AG04449 (cell line): ENCODE measurements at regions not wholly inside any gene's neighbourhood (a gene's known extent, or its start where the extent isn't known, plus 50 kb on each side); places are given as distances from the start of the nearest gene placed in this dataset.

Source experiments
- CTCF ChIA-PET: fragments of 350-600 bp; formaldehyde crosslinking; extraction: SDS; loops from one replicate; lab custom pipeline; 2021; ENCODE audit warnings: antibody characterized with exemption; lab: Yijun Ruan, JAX
- POLR2A ChIA-PET: fragments of 400-600, 350-600 bp; formaldehyde crosslinking; extraction: SDS; loops from one replicate; lab custom pipeline; 2020; ENCODE audit warnings: antibody characterized with exemption, inconsistent platforms; lab: Yijun Ruan, JAX
- DNase-seq: peaks from one replicate; pipeline ENCODE4 v3.0.0-alpha.2; 2010; ENCODE audit warnings: low read depth, low spot score
- H3K4me3 ChIP-seq: 2 replicates; pipeline ENCODE4 v1.5.1; 2011; ENCODE audit warnings: low read depth, mild to moderate bottlenecking, control low read depth, low read length
- CTCF ChIP-seq: IDR thresholded peaks from one replicate; pipeline ENCODE4 v1.5.1; 2011; ENCODE audit warnings: mild to moderate bottlenecking, moderate library complexity, low read length, control low read depth, inconsistent platforms; ENCODE audit not compliant: insufficient read depth; ENCODE audit errors: missing control alignments

- ChIA-PET CTCF (interaction anchor here (1.6 to 4.7 kb wide), 2 partner anchors 178 to 317 kb away, joined by 3 to 71 read pairs; no protein-coding TSS in a partner anchor), POLR2A (no interaction called here)
- DNase-seq = no peak
- TF ChIP-seq CTCF = no peak
- H3K4me3 ChIP-seq = no peak overlapping the region
Measured at GRCh38 chr13:33545492-33545891, 259.9 kb upstream of the STARD13 start.

GRCh38 chr13:33547035-33547434, 261.5 kb upstream of the STARD13 start:
- DNase-seq = no peak
- CTCF ChIA-PET = interaction anchor here (1.1 to 4.7 kb wide), 2 partner anchors 177 to 878 kb away, joined by 3 to 71 read pairs; no protein-coding TSS in a partner anchor
- no peak for TF ChIP-seq CTCF
- no peak overlapping the region for H3K4me3 ChIP-seq
- POLR2A ChIA-PET = no interaction called here

- no peak for DNase-seq
- H3K4me3 ChIP-seq = no peak overlapping the region
- ChIA-PET POLR2A (no interaction called here), CTCF (no interaction called here)
- TF ChIP-seq CTCF = no peak
Measured at GRCh38 chr13:33548069-33548468, 262.5 kb upstream of the STARD13 start.

- no peak for DNase-seq
- CTCF ChIA-PET = no interaction called here
Measured at GRCh38 chr13:33550276-33550675, 264.7 kb upstream of the STARD13 start.

GRCh38 chr13:33550885-33551284, 265.3 kb upstream of the STARD13 start:
- H3K4me3 ChIP-seq = no peak overlapping the region
- ChIA-PET CTCF (no interaction called here), POLR2A (no interaction called here)
- no peak for DNase-seq
- no peak for TF ChIP-seq CTCF

More at GRCh38 chr13:33550276-33550675, 264.7 kb upstream of the STARD13 start:
- POLR2A ChIA-PET = no interaction called here
- no peak overlapping the region for H3K4me3 ChIP-seq
- no peak for TF ChIP-seq CTCF

GRCh38 chr13:33554919-33555791, 262.8 kb upstream of the RFC3 start:
- CTCF ChIA-PET = interaction anchor here (1.2 to 1.4 kb wide), 2 partner anchors 12 to 169 kb away, joined by 5 read pairs; no protein-coding TSS in a partner anchor
- no peak overlapping the region for H3K4me3 ChIP-seq
- POLR2A ChIA-PET = no interaction called here

More at GRCh38 chr13:33554919-33555791, 262.8 kb upstream of the RFC3 start:
- DNase-seq = no peak
- TF ChIP-seq CTCF = no peak
